Hepatocyte (in vitro differentiated cells): ENCODE measurements at regions not wholly inside any gene's neighbourhood (a gene's known extent, or its start where the extent isn't known, plus 50 kb on each side); places are given as distances from the start of the nearest gene placed in this dataset.

Experiments used
- DNase-seq: peaks from one replicate; pipeline ENCODE4 v3.0.0-alpha.2; 2016; ENCODE audit warnings: low spot score
- H2AFZ ChIP-seq: fragments of 200-600 bp; sonication (generic); 2 replicates; pipeline ENCODE4 v1.6.0; 2016; ENCODE audit warnings: antibody characterized with exemption, mild to moderate bottlenecking
- H3K27ac ChIP-seq: fragments of 200-600 bp; sonication (generic); 2 replicates; pipeline ENCODE4 v1.5.1; 2016; ENCODE audit warnings: mild to moderate bottlenecking
- H3K27me3 ChIP-seq: fragments of 200-600 bp; sonication (generic); 2 replicates; pipeline ENCODE4 v1.6.1; 2016
- H3K36me3 ChIP-seq: fragments of 200-600 bp; sonication (generic); replicated peaks from 2 replicates; pipeline ENCODE4 v1.5.1; 2016; ENCODE audit warnings: low read depth; ENCODE audit not compliant: insufficient read depth
- H3K4me1 ChIP-seq: fragments of 200-600 bp; sonication (generic); 2 replicates; pipeline ENCODE4 v1.5.1; 2016; ENCODE audit warnings: mild to moderate bottlenecking, moderate library complexity; ENCODE audit not compliant: insufficient read depth
- H3K4me2 ChIP-seq: fragments of 200-600 bp; sonication (generic); 2 replicates; pipeline ENCODE4 v1.6.0; 2016
- H3K4me3 ChIP-seq: fragments of 200-600 bp; sonication (generic); 2 replicates; pipeline ENCODE4 v1.5.1; 2016; ENCODE audit warnings: mild to moderate bottlenecking
- H3K79me2 ChIP-seq: fragments of 200-600 bp; sonication (generic); 2 replicates; pipeline ENCODE4 v1.6.0; 2017; ENCODE audit warnings: mild to moderate bottlenecking
- H3K9me2 ChIP-seq: fragments of 200-600 bp; sonication (generic); replicated peaks from 2 replicates; pipeline ENCODE4 v1.6.0; 2017; ENCODE audit warnings: mild to moderate bottlenecking; ENCODE audit not compliant: insufficient read depth
- H3K9me3 ChIP-seq: fragments of 200-600 bp; sonication (generic); 2 replicates; pipeline ENCODE4 v1.5.1; 2016; ENCODE audit warnings: low read depth, mild to moderate bottlenecking
- H4K20me1 ChIP-seq: fragments of 200-600 bp; sonication (generic); 2 replicates; pipeline ENCODE4 v1.6.0; 2016; ENCODE audit warnings: mild to moderate bottlenecking; ENCODE audit not compliant: insufficient read depth, poor library complexity, severe bottlenecking
- CTCF ChIP-seq: fragments of 200-600 bp; sonication (generic); IDR thresholded peaks from 2 replicates; pipeline ENCODE4 v1.5.1; 2016; ENCODE audit warnings: antibody characterized with exemption, mild to moderate bottlenecking; ENCODE audit not compliant: poor library complexity
- EZH2 ChIP-seq: fragments of 200-600 bp; sonication (generic); IDR thresholded peaks from 2 replicates; pipeline ENCODE4 v1.6.1; 2016; ENCODE audit warnings: antibody characterized with exemption, mild to moderate bottlenecking, borderline replicate concordance
- EZH2phosphoT487 ChIP-seq: fragments of 200-600 bp; sonication (generic); IDR thresholded peaks from one replicate; pipeline ENCODE4 v1.6.1; 2018; ENCODE audit warnings: antibody characterized with exemption, mild to moderate bottlenecking, low read depth, moderate library complexity; ENCODE audit not compliant: unreplicated experiment, severe bottlenecking
- WGBS: methylation state at CpG from one replicate; pipeline ENCODE4 v1.1.6; 2016; ENCODE audit warnings: low lambda C conversion rate; ENCODE audit errors: missing lambda C conversion rate; 5-methylcytosine and 5-hydroxymethylcytosine counted together

GRCh38 chrX:39903343-39903742 lies 194.4 kb downstream of the BCOR start:
- Histone ChIP-seq H3K9me3 (no peaks in the 10 kb centered on the region), H2AFZ (no peak overlapping the region), H3K36me3 (no peaks in the 10 kb centered on the region), H3K27ac (no peak overlapping the region), H3K4me1 (peaks cover 57% of the 10 kb centered on the region), H4K20me1 (no peaks in the 10 kb centered on the region), H3K4me3 (no peak overlapping the region), H3K27me3 (no peaks in the 10 kb centered on the region), H3K79me2 (no peaks in the 10 kb centered on the region), H3K9me2 (no peaks in the 10 kb centered on the region), H3K4me2 (no peak overlapping the region)
- no peak for TF ChIP-seq EZH2phosphoT487
- TF ChIP-seq EZH2 = no peak
- TF ChIP-seq CTCF = no peak
- WGBS = 74% methylated on average over 3 of the region's 3 CpGs
- no peak for DNase-seq

GRCh38 chrX:39903937-39904336 lies 193.8 kb downstream of the BCOR start:
- Histone ChIP-seq H3K36me3 (no peaks in the 10 kb centered on the region), H3K27ac (no peak overlapping the region), H3K9me2 (no peaks in the 10 kb centered on the region), H2AFZ (no peak overlapping the region), H3K27me3 (no peaks in the 10 kb centered on the region), H3K4me1 (peaks cover 63% of the 10 kb centered on the region), H3K4me2 (no peak overlapping the region), H3K79me2 (no peaks in the 10 kb centered on the region), H4K20me1 (no peaks in the 10 kb centered on the region), H3K9me3 (no peaks in the 10 kb centered on the region), H3K4me3 (no peak overlapping the region)
- no peak for DNase-seq
- TF ChIP-seq CTCF = no peak
- TF ChIP-seq EZH2 = no peak
- no peak for TF ChIP-seq EZH2phosphoT487
- WGBS = 97% methylated on average over 4 of the region's 4 CpGs

DNA sequence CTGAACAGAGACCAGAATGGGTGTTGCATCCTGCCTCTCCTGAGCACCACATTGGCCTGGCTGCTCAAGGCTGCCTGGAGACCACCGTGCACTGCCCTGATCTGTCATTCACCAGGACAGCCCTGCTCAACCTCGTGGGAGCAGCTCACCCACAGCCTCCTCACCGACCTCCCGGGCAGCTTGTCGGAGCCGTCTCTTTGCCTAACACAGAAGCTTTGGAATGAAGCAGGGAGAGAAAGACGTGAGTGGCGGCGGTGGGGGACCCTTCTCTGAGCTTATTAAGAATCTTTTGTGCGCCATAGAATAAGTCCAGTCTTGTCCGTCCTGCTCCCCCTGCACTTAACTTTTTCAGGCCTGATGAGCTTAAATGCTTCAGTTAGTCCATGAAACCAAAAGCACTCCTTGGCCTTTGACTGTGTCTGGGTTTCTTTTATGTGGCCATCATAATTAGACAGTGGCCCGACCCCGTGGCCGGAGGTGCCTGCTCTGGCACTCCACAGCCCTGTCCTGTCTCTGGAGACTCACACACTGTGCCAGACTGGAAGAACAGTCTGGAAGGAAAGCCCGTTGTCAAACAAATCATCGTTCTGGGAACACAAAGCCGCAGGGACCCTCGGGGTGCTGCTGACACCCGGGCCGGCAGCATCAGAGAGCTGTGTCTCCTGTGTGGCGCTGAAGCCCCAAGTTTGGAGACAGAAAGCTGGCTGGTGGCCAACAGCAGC lies 192.8 kb downstream of the BCOR start:
- peak overlapping the region; percentile 67 for H3K27ac ChIP-seq

More for the DNA sequence above, 192.8 kb downstream of the BCOR start:
- Histone ChIP-seq H2AFZ (no peak overlapping the region), H3K4me3 (no peak overlapping the region), H3K9me2 (no peaks in the 10 kb centered on the region), H3K27me3 (no peaks in the 10 kb centered on the region), H3K36me3 (no peaks in the 10 kb centered on the region), H3K4me2 (peak overlapping the region; percentile 67), H3K79me2 (no peaks in the 10 kb centered on the region), H3K9me3 (no peaks in the 10 kb centered on the region), H4K20me1 (no peaks in the 10 kb centered on the region), H3K4me1 (peaks cover 59% of the 10 kb centered on the region)
- 58% methylated on average over 21 of the region's 21 CpGs for whole genome bisulfite sequencing
- no peak for DNase-seq
- TF ChIP-seq EZH2 = no peak
- no peak for TF ChIP-seq CTCF
- TF ChIP-seq EZH2phosphoT487 = no peak
